GM18511 (cell line): ENCODE measurements at regions not wholly inside any gene's neighbourhood (a gene's known extent, or its start where the extent isn't known, plus 50 kb on each side); places are given as distances from the start of the nearest gene placed in this dataset.

Experiments
- ATAC-seq: cut with Tn5 transposase; IDR thresholded peaks from one replicate; pipeline ENCODE4 v1.9.1; 2021; ENCODE audit warnings: mild to moderate bottlenecking, moderate library complexity; ENCODE audit not compliant: unreplicated experiment

GRCh38 chr1:239268941-239269340, 117.4 kb upstream of the CHRM3 start:
- ATAC-seq, result no peak

GRCh38 chr1:239268007-239268406, 118.4 kb upstream of the CHRM3 start:
- ATAC-seq, result no peak

DNA sequence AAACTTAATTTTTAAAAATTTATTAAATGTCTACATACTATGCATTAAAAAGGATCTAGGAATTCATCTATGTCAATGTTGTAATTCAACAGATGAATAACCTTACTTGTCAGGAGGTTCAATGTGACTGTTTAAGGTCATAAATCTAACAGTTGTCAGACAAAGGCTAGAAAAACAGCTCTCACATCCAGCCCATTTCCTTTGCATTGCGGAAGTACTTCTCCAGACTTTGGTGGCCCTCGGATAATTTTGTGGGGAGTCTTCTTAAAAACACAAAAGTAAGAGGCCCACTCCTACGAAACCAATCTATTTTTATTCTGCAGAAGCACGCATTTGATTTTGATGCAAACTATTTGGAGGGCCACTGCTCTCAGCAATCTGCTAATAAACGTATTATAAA, 122.6 kb upstream of the CHRM3 start:
- ATAC-seq, result no peak

- ATAC-seq, result no peak
Measured at GRCh38 chr1:239262538-239262937, 123.8 kb upstream of the CHRM3 start.

GRCh38 chr1:239261521-239261920, 124.8 kb upstream of the CHRM3 start:
- no peak for ATAC-seq

GRCh38 chr1:239260842-239261241, 125.5 kb upstream of the CHRM3 start:
- ATAC-seq, result no peak

GRCh38 chr1:239255628-239256160, 130.7 kb upstream of the CHRM3 start:
- no peak for ATAC-seq

GRCh38 chr1:239254999-239255398, 131.4 kb upstream of the CHRM3 start:
- ATAC-seq, result no peak

- no peak for ATAC-seq
Measured at GRCh38 chr1:239253032-239253431, 133.3 kb upstream of the CHRM3 start.

GRCh38 chr1:239250353-239251035, 135.9 kb upstream of the CHRM3 start:
- no peak for ATAC-seq

DNA sequence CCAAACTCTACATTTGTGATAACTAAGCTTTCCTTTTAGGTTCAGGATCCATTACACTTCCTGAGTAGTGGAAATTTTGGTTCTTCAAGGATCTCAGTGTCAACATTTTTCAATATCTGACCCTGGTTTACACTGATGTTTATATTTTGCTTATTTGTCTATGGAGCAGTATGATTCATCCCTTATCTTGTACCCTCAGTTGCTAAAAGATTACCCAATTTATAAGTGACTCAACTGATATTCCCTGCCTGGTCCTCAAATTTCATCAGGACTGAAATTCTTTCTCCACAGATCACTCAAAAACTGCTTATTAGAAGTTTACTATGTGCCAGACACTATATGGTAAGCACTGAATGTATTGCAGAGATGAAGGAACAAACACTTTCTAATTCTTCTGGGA, 139.1 kb upstream of the CHRM3 start:
- ATAC-seq, result no peak

- no peak for ATAC-seq
Measured at GRCh38 chr1:239244084-239244483, 142.3 kb upstream of the CHRM3 start.

GRCh38 chr1:239243006-239243405, 143.4 kb upstream of the CHRM3 start:
- no peak for ATAC-seq

DNA sequence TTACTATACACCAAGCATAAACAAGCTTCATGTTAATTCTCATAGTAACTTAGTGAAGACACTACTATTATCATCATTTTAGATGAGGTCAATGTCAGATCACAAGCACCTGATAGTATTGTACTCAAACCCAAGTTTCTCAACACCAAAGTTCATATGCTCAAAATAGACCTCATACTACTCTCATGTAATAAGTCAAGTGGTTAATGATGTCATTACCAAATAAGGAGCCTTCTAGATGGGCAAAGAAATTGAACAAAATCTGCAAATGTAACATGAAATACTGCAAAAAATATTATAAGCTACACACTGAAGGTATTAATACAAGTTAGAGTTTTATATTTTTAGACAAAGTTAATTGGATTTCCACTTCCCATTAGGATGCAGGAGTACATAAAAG, 144.0 kb upstream of the CHRM3 start:
- ATAC-seq, result no peak

GRCh38 chr1:239240736-239241135, 145.6 kb upstream of the CHRM3 start:
- ATAC-seq, result no peak

DNA sequence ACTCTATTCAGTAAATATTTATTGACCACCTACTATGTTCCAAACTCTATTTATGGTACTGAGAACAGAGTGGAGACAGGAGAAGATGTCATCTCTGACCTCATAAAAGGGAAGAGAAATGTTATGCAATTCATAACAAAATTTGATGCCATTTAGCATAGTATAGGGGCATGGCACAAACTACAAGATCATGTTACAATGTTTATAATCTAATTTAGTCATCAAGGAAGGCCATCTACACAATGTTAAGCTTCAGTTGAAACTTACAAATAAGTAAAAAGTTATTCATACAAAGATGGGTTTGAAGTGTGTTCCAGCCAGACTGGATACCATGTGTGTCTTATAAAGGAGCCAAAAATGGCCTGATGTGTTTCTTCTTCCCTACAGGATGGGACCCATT, 146.8 kb upstream of the CHRM3 start:
- no peak for ATAC-seq

DNA sequence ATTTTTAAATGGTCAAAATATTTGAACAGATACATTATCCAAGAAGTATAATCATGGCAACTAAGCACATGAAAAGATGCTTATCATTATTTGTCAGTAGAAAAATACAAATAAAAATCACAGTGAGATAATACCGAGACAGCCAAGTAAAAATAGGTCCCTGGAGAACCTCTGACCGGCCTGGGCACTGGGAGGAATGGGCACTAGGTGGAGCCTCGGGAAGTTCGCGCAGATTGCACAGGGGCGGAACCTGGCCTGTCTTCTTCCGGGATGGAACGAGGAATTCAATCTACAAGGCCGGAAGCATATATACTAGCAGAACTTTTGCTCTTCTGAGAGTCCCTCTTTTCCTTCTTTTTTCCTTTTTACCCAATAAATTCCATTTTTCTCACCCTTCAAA, 148.5 kb upstream of the CHRM3 start:
- no peak for ATAC-seq

DNA sequence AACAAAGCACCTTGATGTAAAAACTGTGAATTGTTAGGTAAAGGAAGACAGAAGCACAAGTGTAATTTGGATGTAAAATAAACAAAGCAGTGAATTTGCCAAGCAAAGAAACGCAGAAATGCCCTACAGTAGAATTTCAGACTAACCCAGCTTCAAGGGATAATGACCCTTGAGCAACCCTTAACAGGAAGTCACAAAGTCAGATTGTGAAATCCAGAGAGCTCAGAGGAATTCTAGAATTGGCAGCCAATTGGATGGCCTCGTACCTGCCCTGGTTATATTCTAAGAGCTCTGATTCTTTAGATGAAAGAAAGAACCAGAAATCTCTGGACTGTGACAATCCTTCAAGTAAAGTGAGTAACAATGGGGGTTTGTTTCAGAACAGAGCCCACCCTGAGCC, 152.7 kb upstream of the CHRM3 start:
- no peak for ATAC-seq

DNA sequence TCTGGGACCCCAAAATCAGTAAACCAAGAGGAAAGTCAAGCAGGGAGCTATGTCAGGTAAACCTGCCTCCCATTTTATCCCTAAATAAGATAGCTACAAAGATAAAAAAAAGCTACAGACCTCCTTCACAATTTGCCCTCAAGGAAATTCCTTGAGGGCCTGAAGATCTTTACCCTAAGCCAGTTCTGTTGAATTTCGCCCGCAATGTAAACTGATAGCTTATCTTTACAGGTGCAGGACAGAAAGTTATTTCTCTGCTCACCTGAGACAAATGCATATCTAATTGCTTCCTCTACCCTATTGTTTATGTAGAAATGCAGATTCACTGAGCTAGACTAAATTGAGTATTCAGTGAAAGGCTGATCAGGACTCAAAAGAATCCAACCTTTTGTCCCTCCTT, 153.4 kb upstream of the CHRM3 start:
- no peak for ATAC-seq

GRCh38 chr1:239228451-239228850, 157.9 kb upstream of the CHRM3 start:
- ATAC-seq, result no peak

GRCh38 chr1:239225396-239225795, 161.0 kb upstream of the CHRM3 start:
- ATAC-seq, result no peak

DNA sequence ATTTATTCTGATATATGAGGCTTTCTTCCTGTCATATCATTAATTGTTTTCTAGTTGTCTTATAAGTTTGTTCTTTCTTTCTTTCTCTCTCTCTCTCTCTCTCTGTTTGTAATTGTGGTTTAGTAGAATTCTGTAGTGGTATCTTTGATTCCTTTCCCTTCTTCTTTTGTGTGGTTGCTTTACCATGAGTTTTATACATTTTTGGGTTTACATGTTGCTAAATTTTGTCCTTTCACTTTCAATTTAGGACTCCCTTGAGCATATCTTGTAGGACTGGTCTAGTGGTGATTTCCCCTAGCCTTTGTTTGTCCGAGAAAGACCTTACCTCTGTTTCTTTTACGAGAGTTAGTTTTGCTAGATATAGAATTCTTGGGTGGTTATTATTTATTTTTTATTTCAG, 162.3 kb upstream of the CHRM3 start:
- no peak for ATAC-seq

DNA sequence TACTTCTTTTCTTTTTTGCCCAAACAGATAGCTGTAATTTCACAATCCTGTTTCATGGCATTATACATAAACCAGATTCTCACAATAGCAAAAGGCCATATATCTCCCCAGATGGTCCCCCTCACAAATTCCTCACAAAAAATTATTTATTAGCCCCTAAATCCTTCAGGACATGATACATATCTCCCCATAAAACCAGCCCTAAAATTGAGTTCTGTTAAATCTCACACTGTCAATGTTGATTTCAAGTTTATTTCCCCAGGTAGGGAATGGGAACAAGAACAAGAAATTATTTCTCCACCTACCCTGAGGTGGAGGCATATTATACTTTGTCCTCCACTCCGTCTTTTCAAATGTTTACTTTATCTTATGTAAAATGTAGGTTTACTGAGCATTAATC, 163.4 kb upstream of the CHRM3 start:
- ATAC-seq, result no peak
